Germinal center (tissue), 1 donor: ENCODE measurements at regions not wholly inside any gene's neighbourhood (a gene's known extent, or its start where the extent isn't known, plus 50 kb on each side); places are given as distances from the start of the nearest gene placed in this dataset.
"Not testable (repeated sequence)": the region's sequence is repeated elsewhere in the genome, so short reads cannot be mapped to it uniquely, and the experiment has no call there.

Experiments
- DNase-seq: peaks from one replicate; pipeline ENCODE4 v3.0.0; 2012; ENCODE audit warnings: mixed read lengths, low spot score

- no peak for DNase-seq
These were observed 187.5 kb upstream of the KL start for GRCh38 chr13:32828711-32829110.

- DNase-seq, result no peak
These were observed 187.0 kb upstream of the KL start for GRCh38 chr13:32829269-32829668.

- DNase-seq, result no peak
These were observed 186.4 kb upstream of the KL start for GRCh38 chr13:32829676-32830335.

DNA sequence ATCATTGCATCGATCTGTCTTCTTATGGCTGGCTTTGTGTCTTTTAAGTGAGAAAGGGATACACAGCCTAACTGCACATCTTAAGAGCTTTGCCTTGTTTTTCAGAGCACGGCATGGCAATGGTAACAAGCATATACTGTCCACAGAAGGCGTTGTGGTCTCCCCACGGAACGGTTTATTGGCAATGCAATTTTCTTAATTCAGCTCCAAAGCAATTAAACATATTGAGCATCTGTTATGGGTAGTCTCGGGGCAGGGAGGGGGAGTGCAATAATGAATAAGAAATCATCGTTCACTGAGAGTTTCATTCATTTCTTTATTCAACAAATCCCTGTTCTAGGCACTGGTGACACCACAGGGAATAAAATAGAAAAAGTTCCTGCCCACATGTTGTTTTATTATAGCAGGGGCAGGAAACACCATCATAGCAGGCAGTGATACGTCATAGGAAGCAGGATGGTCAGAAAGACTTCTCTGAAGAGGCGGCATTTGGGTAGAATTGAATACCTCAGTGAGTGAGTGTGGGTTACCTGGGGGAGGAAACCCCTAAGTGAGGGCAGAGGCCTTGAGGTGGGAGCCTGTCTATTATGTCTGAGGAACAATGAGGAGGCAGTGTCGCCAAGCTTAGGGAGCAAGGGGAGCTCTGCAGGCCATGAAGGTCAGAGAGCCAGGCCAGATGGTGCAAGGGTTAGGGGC, 185.7 kb upstream of the KL start:
- no peak for DNase-seq

DNA sequence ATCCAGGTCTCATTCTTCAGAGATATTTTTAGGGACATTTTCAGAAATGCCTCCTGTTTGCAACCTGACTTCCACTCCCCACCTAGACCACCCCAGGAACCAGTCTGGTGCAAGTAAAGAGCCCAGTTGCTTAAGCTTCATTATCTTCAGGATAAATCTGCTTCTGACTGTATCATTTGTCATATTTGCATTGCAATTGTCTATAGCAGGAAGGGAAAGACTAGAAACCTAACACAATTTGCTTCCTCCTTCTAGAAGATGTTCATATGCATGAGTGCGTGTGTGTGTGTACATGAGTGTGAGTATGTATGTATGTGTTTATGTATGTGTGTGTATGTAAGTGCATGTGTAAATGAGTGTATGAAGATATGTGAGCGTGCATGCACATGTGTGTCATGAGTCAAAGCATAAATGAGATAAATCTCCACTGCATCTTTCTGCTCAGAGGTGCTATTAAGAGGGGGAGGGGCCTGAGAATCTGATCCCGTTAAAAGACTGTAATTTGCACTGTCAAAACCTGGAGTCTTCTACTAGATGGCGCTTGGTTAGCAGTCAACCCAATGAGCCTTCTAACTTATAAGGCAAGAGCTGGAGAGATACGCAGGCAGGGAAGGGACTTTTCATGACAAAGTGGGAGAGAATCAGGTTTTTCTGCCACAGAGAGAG, 178.8 kb upstream of the KL start:
- no peak for DNase-seq

DNA sequence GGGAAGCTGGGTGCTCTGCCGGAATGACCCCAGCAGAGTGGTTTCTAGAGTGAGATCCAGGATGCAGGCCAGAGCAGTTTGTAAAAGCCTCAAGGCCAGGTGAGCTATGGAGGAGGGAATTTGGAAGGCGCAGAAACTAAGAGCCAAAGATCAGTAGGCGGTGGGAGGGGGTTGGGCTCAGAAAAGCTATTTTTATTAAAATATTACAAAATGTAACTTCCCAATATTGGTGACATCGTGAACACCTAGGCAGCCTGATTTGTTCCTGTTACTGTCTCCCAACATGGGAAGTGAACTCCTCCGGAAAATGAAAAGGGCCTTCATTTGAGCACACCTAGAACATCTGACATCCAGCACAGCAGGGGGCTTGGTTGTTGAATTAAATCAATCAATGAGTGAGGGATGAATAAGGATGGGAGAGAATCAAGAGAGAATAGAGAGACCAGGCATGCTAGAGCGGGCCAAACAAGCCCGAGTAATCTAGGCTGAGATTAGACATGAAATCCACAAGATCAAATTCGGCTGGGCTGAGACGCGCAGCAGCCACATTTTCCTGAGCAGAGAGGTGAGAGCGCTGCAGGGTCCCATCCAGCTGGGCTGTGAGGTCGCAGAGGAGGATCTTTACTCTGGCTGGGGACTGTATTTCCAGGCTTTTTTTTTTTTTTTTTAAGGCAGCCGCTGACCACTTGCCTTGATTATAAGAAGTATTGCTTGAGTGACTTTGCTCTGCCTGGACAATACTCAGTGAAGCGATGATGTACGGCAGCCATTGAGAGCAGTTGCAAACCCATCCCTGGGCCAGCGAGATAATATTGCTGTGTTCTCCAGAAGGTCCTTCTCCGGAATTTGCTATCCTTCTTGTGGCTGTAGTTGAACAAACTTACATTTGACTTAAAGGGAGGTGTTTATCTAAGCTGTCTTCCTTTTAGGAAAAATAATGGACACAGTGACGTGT, 178.0 kb upstream of the KL start:
- DNase-seq, result no peak

GRCh38 chr13:32838945-32839344, 177.3 kb upstream of the KL start:
- DNase-seq, result no peak

DNA sequence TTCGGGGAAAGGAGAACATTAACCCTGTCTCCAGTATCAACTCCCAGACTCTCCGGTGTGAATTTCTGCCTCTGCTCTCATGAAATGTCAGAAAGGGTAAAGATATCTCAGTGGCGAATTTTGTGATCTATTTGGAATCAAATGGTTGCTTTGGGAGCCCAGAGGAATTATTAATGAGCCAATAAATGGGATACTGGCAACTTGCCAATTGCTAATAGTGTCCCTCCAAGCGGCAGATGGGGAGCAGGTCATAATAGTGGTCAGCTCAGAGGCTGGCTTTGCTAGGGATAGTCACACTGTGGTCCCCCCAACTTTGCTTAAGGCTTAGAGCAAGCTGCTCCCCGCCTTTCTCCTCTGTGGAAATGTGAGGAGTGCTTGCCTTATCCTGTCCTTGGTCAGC, 176.1 kb upstream of the KL start:
- DNase-seq, result no peak

DNA sequence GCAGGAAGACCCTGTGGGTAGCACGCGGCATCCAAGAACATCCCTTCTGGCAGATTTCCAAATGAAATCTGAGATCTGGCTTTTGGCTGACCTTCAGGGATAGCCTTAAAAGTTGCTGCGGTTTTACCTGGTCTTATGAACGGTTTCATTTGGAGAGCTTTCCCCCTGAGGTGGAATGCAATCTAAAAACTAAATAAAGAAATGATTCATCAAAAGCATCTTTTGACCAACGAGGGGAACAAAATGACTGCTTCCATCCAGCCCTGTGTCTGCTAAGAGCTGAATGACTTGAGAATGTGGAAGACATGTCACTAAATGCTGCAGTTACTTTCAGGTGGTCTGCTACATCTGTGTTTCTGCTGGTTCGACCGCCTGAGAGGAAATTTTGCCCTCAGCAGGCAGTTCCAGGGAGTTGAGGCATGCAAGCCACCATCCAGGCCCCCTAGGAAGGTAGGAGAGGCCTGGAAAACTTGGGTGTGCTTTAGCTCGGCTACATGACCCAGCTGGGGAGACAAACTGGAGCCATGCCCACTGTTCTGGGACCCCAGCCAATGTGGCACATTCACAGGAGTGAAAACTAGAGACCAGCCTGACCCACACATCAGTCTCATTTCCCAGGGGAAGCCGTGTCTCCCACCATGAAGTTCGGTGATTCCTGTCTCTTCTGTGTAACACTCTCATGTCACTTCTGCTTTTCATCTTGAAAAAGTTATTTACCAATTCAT, 175.1 kb upstream of the KL start:
- no peak for DNase-seq

DNA sequence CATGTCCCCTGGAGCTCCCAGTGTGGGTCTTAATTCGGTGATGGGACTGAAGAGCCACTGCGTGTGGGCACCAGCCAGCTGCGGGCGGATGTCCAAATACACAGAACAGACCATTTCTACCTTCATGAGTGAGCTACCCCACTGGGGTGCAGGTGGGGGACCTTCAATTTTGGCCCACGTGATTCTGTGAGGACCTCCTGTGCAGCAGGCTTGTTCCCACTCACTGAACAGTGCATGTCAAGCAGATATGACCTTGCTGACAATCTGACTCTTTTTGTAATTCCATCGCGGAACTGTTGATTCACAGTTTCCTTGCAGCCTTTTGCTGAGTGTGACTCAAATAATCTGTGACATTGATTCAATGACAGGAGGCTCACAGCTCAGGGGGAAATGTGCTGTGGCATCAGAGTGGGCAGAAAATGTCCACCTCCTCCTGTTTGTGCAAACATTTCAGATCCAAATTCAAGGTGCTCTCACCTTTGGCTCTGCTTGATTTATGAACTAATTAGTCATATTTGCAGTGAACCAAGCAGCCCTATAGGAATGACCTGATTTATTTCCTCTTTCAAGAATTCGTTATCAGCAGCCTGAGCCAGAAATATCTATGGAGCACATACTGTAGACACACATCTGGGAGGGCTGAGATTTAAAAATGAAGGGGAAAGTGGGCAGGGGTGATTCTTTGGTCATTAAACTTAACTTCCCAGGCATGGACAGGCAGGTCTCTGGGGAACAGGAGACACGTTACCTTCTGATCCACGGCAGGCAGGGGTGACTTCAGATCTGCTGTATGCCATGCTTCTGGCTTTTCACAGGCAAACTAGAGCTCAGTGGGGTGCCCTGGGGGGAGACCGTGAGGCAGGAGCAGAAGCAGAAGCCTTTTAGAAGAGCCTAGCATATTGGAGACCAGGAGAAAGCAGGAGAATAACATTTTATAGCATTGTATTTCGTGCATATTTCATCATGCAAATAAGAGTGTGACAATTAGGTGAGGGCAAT, 170.0 kb upstream of the KL start:
- DNase-seq, result no peak

DNA sequence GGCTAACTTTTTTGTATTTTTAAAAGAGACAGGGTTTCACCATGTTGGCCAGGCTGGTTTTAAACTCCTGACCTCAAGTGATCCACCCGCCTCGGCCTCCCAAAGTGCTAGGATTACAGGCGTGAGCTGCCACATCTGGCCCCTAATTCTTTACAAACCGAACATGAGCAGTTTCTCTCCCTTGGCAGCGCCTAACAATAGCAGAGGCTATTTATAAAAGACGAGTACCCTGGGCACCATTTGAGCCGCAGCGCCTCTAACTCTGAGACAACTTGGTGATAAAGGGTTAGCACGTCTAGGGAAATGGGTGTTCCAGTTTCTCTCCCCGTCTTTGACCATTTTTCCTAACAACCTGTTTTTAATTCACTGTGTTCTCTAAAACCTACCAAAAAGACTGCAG, 168.2 kb upstream of the KL start:
- DNase-seq, result not testable (repeated sequence)

DNA sequence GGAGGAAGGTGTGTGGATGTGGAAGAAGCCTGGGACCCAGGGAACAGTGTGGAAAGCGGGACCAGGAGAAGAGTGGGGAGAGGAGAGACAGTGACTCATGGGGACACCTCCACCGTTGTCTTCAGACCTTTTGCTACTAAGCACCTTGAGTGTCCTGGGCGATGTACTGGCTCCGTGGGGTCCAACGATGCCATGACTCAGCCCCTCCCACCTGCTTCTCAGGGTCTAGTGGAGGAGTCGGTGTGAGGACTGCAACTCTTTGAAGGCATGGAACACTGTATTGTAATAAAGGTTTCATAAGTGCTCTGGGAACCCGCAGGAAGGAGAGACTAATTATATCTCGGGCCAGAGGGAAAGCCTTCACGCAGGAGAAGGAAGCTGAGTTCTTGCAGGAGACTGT, 166.9 kb upstream of the KL start:
- no peak for DNase-seq

GRCh38 chr13:32850316-32851052, 165.7 kb upstream of the KL start:
- no peak for DNase-seq

- no peak for DNase-seq
These were observed 164.8 kb upstream of the KL start for GRCh38 chr13:32851083-32852069.

- DNase-seq, result no peak
These were observed 163.7 kb upstream of the KL start for GRCh38 chr13:32852526-32852925.

DNA sequence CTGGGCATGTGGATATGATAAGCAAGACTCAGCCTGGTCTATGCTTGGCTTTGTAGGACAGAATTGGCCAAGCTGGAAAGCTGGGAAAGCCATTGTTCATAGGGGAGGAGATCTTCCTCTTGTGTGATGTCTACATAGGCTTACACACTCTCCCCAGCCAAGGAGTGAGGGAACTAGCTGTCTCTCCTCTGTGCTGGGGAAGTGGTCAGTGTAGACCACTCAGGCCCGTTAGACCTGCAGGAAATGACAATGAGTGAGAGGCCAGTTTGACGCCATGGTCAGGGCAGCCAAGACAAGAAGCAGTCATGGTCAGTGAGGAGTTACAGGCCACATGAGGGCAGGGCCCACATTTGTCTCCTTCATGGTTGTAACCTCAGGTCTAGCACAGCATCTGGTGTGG, 159.1 kb upstream of the KL start:
- no peak for DNase-seq

- no peak for DNase-seq
These were observed 158.5 kb upstream of the KL start for GRCh38 chr13:32857689-32858088.

DNA sequence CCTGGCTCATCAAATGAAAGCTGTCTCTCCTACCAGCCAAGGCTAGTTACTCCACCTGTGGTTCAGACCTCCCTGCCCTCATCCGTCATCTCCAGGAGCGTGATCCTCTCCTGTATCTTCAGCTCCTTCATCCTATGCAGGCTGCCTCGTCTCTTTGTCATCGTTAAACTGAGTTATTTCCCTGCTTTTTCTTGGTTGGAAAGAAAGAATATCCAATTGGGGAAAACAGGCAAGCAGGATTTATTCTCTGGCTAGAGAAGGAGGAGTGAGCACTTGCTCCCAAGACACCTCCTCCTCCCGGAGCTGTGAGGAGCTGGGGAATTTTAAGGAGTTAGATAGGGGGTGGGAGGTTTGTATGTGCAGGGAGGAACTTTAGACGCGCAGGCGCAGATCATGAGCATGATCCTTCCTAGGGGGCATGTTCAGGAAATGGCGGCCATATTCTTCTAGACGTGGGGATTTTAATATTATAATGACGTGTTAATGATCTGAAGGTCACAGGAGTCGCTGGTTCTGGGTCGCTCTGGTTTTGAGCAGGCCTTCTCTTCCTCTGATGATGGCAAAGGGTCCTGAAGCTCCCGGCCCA, 156.4 kb upstream of the KL start:
- DNase-seq, result no peak
